Activated CD4-positive, alpha-beta T cell treated with anti-CD3 and anti-CD28 coated beads for 36 hours (primary cell): ENCODE measurements at regions not wholly inside any gene's neighbourhood (a gene's known extent, or its start where the extent isn't known, plus 50 kb on each side); places are given as distances from the start of the nearest gene placed in this dataset.

Experiments used
- ATAC-seq: fragments of 200-7000 bp; cut with Tn5 transposase; one replicate; pipeline ENCODE4 v1.10.0; 2021; ENCODE audit warnings: mild to moderate bottlenecking, moderate library complexity
- CTCF ChIA-PET: fragments of 350-600 bp; sonication (Branson Sonifier 250); formaldehyde crosslinking; loops from one replicate; lab custom pipeline; 2021; ENCODE audit warnings: antibody characterized with exemption; lab: Charles Lee
- POLR2A ChIA-PET: fragments of 350-600 bp; sonication (Branson Sonifier 250); formaldehyde crosslinking; loops from one replicate; lab custom pipeline; 2021; ENCODE audit warnings: antibody characterized with exemption, inconsistent platforms; lab: Charles Lee
- DNase-seq: peaks from one replicate; pipeline ENCODE4 v3.0.0-alpha.2; 2020
- H3K27ac Mint-ChIP-seq: one replicate; pipeline ENCODE4 v1.8.0; 2021; ENCODE audit warnings: mixed read lengths
- H3K27me3 Mint-ChIP-seq: one replicate; pipeline ENCODE4 v1.8.0; 2021; ENCODE audit warnings: mixed read lengths
- H3K36me3 Mint-ChIP-seq: one replicate; pipeline ENCODE4 v1.8.0; 2021; ENCODE audit warnings: low read depth, mixed read lengths
- H3K4me1 Mint-ChIP-seq: one replicate; pipeline ENCODE4 v1.8.0; 2021; ENCODE audit warnings: mixed read lengths
- H3K4me3 Mint-ChIP-seq: one replicate; pipeline ENCODE4 v1.8.0; 2021; ENCODE audit warnings: mild to moderate bottlenecking, moderate library complexity, mixed read lengths
- H3K9me3 Mint-ChIP-seq: one replicate; pipeline ENCODE4 v1.8.0; 2021; ENCODE audit warnings: low read depth, mixed read lengths
- intact Hi-C, 2 experiments: fragments of 100-400 bp; cut with DNase I in 1 of 2; cut with micrococcal nuclease in 1 of 2; formaldehyde crosslinking; loops; one replicate each; pipeline versions ENCODE4 v1.14.2 to v1.15.1; 2022 to 2024; cut with DNase I, micrococcal nuclease

DNA sequence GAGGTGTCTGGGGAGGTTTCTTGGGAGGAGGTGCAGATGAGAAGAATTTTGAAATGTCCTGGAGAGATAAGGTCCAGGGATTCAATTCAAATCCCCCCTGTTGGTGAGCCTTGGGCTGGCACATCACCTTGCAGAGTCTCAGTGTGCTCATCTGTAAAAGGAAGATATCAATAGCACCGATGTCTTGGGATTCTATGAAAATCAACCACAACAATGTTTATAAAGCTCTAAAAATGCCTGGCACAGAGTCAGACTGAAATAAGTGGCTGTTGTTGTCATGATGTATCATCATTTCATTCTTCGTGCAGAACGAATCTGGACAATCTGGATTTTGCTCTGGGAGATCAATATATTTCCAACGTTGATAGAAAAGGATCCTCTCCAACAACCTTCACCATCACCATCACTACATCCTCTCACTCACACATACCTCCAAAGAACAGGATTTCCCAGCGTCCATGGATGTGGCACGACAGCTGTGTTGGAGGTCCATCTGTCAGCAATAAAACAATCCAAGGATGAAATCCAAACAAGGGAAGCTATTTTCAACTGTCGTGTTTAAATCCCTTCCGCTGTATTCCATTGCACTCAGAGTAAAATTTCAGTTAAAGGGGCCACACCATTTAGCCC is 393.7 kb upstream of the DYNLRB2 start:
- DNase-seq: no peak
- ChIA-PET POLR2A (no interaction called here), CTCF (no interaction called here)
- no peak overlapping the region for H3K27ac Mint-ChIP-seq
- H3K9me3 Mint-ChIP-seq: no peaks in the 10 kb centered on the region
- H3K36me3 Mint-ChIP-seq: no peaks in the 10 kb centered on the region
- peaks cover 12% of the 10 kb centered on the region for H3K27me3 Mint-ChIP-seq
- no peak overlapping the region for H3K4me3 Mint-ChIP-seq
- ATAC-seq: no peak
- intact Hi-C loops: no loop called here
- no peaks in the 10 kb centered on the region for H3K4me1 Mint-ChIP-seq

DNA sequence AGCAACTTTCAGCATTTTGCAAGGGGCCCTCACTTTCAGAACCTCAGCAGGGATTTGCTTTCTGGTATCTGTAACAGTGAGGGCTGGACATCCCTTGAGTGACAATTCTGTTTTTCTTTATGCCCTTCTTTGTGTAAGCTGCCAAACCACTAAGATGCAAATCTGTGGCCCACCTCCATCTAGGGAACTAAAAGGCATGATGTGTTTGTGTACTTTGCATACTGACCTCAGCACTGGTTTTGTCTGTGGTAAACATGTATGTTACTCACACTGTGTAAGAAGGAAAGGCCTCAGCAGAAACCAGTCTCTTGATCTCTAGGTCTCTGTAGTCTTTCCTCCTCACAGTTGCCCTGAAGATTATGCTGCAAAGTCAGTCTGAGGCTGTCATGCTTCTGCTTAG is 396.6 kb upstream of the DYNLRB2 start:
- no peaks in the 10 kb centered on the region for H3K9me3 Mint-ChIP-seq
- no peak for DNase-seq
- no peaks in the 10 kb centered on the region for H3K36me3 Mint-ChIP-seq
- POLR2A ChIA-PET: no interaction called here
- no peak overlapping the region for H3K4me3 Mint-ChIP-seq
- H3K4me1 Mint-ChIP-seq: no peaks in the 10 kb centered on the region
- no peak overlapping the region for H3K27ac Mint-ChIP-seq
- intact Hi-C loops: no loop called here
- CTCF ChIA-PET: no interaction called here
- H3K27me3 Mint-ChIP-seq: peaks cover 11% of the 10 kb centered on the region
- ATAC-seq: no peak

DNA sequence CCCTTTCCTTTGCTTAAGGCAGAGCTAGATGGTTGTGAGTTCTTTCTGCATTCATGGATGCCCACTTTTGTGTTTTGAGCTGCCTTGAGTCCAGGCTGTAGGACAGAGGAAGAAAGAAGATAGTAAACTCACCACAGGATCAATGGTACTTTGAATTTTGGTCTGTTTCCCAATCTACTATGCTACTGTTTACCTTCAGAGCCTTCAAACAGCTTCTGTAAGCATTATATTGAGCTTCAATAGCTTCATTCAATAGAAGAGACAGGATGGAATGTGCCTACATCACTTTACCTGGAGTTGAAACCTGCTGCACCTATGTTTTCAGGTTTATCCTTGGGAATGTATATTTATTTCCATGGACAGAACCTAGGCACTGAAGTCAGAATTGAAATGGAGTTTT is 397.9 kb upstream of the DYNLRB2 start:
- Mint-ChIP-seq H3K36me3 (no peaks in the 10 kb centered on the region), H3K27me3 (peaks cover 11% of the 10 kb centered on the region), H3K9me3 (no peaks in the 10 kb centered on the region), H3K27ac (no peak overlapping the region), H3K4me3 (no peak overlapping the region), H3K4me1 (no peaks in the 10 kb centered on the region)
- ATAC-seq: no peak
- CTCF ChIA-PET: interaction anchor here (0.7 kb wide), 1 partner anchor 50 kb away, joined by 3 read pairs; no protein-coding TSS in a partner anchor
- DNase-seq: no peak
- intact Hi-C loops: no loop called here
- POLR2A ChIA-PET: no interaction called here

DNA sequence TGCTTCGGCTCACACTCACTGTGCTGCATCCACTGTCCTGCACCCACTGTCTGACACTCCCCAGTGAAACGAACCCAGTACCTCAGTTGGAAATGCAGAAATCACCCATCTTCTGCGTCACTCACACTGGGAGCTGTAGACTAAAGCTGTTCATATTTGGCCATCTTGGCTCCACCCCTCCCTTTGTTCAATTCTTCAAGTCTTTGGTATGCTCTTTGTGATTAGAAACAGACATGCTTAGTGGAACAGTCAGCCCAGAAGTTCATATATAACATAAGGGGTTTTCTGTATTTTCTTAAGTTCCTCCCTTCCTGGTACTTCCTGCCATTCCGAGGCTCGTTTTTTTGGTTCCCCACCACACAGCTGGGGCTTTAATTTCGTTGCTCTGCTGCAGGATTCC is 398.5 kb upstream of the DYNLRB2 start:
- intact Hi-C loops: no loop called here
- Mint-ChIP-seq H3K27me3 (peaks cover 9% of the 10 kb centered on the region), H3K4me1 (no peaks in the 10 kb centered on the region), H3K27ac (no peak overlapping the region), H3K36me3 (no peaks in the 10 kb centered on the region), H3K9me3 (no peaks in the 10 kb centered on the region), H3K4me3 (no peak overlapping the region)
- ChIA-PET CTCF (interaction anchor here (0.7 kb wide), 1 partner anchor 51 kb away, joined by 3 read pairs; no protein-coding TSS in a partner anchor), POLR2A (no interaction called here)
- ATAC-seq (no peak), DNase-seq (no peak)

DNA sequence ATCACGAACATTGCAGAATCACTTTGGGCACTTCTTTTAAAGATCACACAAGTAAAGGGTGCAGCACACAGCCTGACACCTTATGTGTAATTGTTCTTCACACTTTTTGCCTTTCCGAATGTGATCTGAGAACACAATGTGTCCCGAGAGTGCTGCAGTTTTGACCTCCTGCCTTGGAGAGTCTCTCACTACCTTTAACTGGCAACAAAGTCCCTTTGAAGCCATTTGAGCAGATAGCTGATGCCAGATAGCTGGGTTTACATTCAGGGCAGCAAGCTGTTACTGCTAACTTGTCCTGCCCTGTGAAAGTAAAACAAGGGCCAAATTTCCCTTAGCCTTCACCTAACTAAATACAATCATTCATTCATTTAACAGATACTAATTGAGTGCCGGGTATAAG is 411.0 kb upstream of the DYNLRB2 start:
- POLR2A ChIA-PET: no interaction called here
- CTCF ChIA-PET: no interaction called here
- H3K27me3 Mint-ChIP-seq: peaks cover 6% of the 10 kb centered on the region
- peaks cover 3% of the 10 kb centered on the region for H3K9me3 Mint-ChIP-seq
- intact Hi-C loops: no loop called here
- no peak overlapping the region for H3K4me3 Mint-ChIP-seq
- DNase-seq (no peak), ATAC-seq (no peak)
- H3K36me3 Mint-ChIP-seq: no peaks in the 10 kb centered on the region
- H3K27ac Mint-ChIP-seq: no peak overlapping the region
- H3K4me1 Mint-ChIP-seq: no peaks in the 10 kb centered on the region

DNA sequence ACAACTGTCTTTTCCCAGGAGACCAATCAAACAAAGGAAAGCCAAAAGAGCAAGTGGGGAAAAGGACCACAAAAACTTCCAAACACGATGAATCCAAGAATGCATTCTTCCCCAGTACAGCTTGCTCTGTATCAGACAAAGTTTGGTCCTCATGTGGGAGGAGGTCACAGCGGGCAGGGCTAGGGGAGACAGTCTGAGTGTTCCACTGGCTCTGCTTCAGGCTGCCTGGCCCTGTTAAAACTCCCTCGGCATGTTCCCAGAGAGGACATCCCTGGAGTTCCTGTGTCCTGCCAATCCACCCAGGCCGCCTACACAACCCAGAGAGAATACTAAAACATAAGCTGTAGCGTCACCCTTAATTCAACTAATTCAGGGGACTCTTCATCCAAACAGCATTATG is 415.1 kb upstream of the DYNLRB2 start:
- CTCF ChIA-PET: no interaction called here
- Mint-ChIP-seq H3K27ac (no peak overlapping the region), H3K27me3 (peaks cover 4% of the 10 kb centered on the region), H3K4me1 (no peaks in the 10 kb centered on the region), H3K4me3 (no peak overlapping the region), H3K9me3 (no peaks in the 10 kb centered on the region), H3K36me3 (no peaks in the 10 kb centered on the region)
- POLR2A ChIA-PET: no interaction called here
- intact Hi-C loops: no loop called here
- ATAC-seq (no peak), DNase-seq (no peak)

DNA sequence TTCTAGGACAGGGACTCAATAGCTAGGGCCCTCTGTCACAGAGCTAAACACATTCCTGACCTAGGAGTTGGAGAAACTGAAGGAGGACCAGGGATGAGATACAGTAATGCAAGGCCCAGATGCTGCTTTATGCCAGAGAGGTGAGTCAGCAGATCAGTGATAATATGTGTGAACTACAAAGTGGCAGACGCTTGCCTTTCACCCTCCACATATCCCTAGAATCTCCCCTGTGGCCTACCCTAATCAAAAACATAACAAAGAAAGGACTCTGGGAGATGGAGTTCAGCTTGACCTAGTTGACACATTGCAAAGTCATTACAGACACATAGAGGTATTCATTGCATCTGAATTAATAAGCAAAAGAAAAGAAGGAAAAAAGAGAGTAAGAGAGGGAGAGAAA is 417.6 kb upstream of the DYNLRB2 start:
- intact Hi-C loops: no loop called here
- Mint-ChIP-seq H3K36me3 (no peaks in the 10 kb centered on the region), H3K4me3 (no peak overlapping the region), H3K4me1 (no peaks in the 10 kb centered on the region), H3K27me3 (peaks cover 7% of the 10 kb centered on the region), H3K27ac (no peak overlapping the region), H3K9me3 (no peaks in the 10 kb centered on the region)
- ATAC-seq: no peak
- no peak for DNase-seq
- POLR2A ChIA-PET: no interaction called here
- CTCF ChIA-PET: no interaction called here

DNA sequence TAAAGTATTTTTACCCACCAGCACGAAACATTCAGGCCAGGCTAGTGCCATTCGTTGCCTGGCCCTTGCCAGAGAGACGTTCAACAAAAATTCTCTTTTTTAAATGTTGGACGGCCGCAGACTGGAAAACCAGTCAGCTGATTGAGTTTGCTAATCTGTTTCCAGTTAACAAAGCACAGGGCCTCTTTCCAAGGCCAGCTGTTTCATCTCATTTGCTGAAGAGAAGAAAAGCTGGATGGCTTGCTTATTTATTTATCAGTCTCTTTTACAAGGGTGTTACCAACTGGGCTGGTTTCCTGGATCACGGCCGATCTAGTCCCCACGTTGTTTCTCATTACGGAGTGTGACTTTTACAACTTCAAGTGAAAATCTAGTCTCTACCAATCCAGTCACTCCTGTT is 418.7 kb upstream of the DYNLRB2 start:
- ChIA-PET CTCF (interaction anchor here (0.7 kb wide), 1 partner anchor 12 kb away, joined by 3 read pairs; no protein-coding TSS in a partner anchor), POLR2A (no interaction called here)
- Mint-ChIP-seq H3K9me3 (no peaks in the 10 kb centered on the region), H3K4me3 (no peak overlapping the region), H3K27ac (no peak overlapping the region), H3K27me3 (peaks cover 9% of the 10 kb centered on the region), H3K36me3 (no peaks in the 10 kb centered on the region), H3K4me1 (no peaks in the 10 kb centered on the region)
- intact Hi-C loops: no loop called here
- DNase-seq (no peak), ATAC-seq (no peak)

DNA sequence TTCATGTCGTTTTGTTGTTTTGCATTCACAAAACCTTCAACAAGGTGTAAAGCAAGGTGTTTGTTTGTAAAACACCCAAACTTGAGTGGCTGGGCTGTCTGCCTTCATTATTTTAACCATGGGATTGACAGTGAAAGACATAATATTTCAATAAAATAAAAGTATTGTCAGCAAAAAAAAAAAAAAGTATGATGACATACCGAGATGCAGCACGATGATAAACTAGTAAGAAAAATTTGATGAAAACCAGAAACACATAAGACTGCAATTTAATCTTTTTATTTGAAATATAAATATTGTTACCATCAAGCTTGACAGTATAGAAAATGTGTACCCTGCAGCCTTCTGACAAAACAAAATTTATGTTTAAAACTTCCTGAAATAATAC is 419.3 kb upstream of the DYNLRB2 start:
- no peak for ATAC-seq
- Mint-ChIP-seq H3K36me3 (no peaks in the 10 kb centered on the region), H3K9me3 (no peaks in the 10 kb centered on the region), H3K4me1 (no peaks in the 10 kb centered on the region), H3K27me3 (peaks cover 9% of the 10 kb centered on the region), H3K4me3 (no peak overlapping the region), H3K27ac (no peak overlapping the region)
- CTCF ChIA-PET: interaction anchor here (0.7 kb wide), 1 partner anchor 13 kb away, joined by 3 read pairs; no protein-coding TSS in a partner anchor
- POLR2A ChIA-PET: no interaction called here
- DNase-seq: no peak
- intact Hi-C loops: no loop called here

DNA sequence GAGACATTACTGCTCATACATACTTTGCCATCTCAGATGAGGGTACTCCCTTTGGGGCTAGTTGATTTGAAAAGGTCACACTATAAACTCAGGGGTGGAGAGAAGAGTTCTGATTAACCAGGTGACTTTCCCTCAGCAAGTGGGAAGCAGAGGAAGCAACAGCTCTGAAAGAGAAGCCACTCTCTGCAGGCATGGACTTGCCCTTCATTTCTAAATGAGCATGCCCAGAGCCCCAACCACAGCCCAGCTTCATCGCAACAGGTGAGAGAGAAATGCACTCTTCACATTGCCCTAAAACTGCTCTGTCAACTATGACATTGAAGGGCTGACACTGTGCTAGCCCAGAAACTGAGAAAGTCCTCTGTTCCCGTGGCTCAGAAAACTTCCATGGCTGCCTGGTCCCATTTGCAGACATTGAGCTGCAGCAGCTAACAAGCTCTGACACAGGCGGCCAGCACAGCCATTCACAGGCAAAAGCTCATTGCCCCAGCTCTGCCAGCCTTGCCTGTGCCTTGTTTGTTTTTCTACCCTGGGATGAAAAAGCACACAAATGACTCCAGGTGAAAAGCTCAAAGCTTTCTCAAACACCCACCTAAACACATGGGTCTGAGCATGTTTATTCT is 419.8 kb upstream of the DYNLRB2 start:
- DNase-seq (no peak), ATAC-seq (no peak)
- intact Hi-C loops: no loop called here
- Mint-ChIP-seq H3K4me3 (no peak overlapping the region), H3K9me3 (no peaks in the 10 kb centered on the region), H3K27me3 (peaks cover 9% of the 10 kb centered on the region), H3K4me1 (no peaks in the 10 kb centered on the region), H3K36me3 (no peaks in the 10 kb centered on the region), H3K27ac (no peak overlapping the region)
- ChIA-PET POLR2A (no interaction called here), CTCF (no interaction called here)

DNA sequence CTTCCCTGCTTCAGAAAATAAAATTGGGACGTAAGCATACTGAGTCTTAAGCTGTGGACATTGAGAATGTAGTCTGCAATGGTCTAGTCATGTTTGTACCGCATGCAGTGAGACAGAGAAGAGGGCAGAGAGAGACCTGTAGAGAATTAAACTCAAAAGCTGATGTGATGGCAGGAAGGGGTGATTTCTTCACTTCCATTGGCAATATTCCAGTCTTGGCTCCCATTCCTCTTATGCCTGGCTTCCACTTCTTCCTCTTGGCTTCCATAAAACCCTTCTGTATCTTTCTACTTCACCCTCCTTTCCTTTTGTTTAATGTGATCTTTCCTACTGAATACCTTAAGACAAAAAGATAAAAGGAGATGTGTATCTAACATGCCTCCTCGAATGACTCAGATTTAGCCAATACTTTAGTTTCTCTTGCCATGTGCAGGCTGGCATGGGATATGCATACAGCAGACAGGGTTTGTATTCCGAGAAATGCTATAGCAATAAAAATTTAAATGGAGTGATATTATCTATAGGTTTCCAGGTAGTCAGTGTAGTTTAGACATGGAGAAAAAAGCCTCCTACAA is 423.1 kb upstream of the DYNLRB2 start:
- H3K9me3 Mint-ChIP-seq: no peaks in the 10 kb centered on the region
- H3K27me3 Mint-ChIP-seq: peaks cover 13% of the 10 kb centered on the region
- no peaks in the 10 kb centered on the region for H3K4me1 Mint-ChIP-seq
- no peaks in the 10 kb centered on the region for H3K36me3 Mint-ChIP-seq
- intact Hi-C loops: no loop called here
- ATAC-seq: no peak
- POLR2A ChIA-PET: no interaction called here
- CTCF ChIA-PET: no interaction called here
- no peak overlapping the region for H3K4me3 Mint-ChIP-seq
- DNase-seq: no peak
- H3K27ac Mint-ChIP-seq: no peak overlapping the region

DNA sequence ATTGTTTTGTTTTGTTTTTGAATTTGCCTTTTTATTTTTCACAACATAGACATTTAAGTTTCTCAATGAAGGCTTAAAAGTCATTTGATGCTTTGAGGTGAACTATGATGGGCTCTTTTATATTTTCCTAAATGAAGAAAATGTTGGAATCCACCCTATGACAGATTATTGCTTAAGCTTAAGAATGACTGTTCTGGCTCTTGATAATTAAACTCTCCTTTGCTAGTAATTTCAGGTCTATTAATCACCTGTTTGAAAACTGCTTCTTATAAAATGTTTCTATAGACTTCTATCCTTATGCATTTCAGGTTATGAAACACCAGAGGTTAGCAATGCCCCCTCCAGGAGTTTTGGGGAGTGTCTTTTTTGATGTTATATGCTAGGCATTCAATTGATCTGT is 424.1 kb upstream of the DYNLRB2 start:
- H3K27ac Mint-ChIP-seq: peak overlapping the region; percentile 8
- no peaks in the 10 kb centered on the region for H3K9me3 Mint-ChIP-seq
- DNase-seq: no peak
- H3K4me3 Mint-ChIP-seq: no peak overlapping the region
- intact Hi-C loops: no loop called here
- ChIA-PET CTCF (no interaction called here), POLR2A (no interaction called here)
- H3K27me3 Mint-ChIP-seq: peaks cover 13% of the 10 kb centered on the region
- H3K4me1 Mint-ChIP-seq: no peaks in the 10 kb centered on the region
- H3K36me3 Mint-ChIP-seq: no peaks in the 10 kb centered on the region
- ATAC-seq: no peak
